ENCODE measurements at regions not wholly inside any gene's neighbourhood (a gene's known extent, or its start where the extent isn't known, plus 50 kb on each side); places are given as distances from the start of the nearest gene placed in this dataset.

GRCh38 chr13:59413126-59413525 lies 750.6 kb downstream of the DIAPH3 start:
- TF ChIP-seq CTCF (IDR thresholded peaks at IDR 0.05) (no peak), POLR2A (IDR thresholded peaks at IDR 0.05) (no peak)

Measured in Peyer's patch (tissue), 4 donors.